Endothelial cell of umbilical vein (primary cell): ENCODE measurements at regions not wholly inside any gene's neighbourhood (a gene's known extent, or its start where the extent isn't known, plus 50 kb on each side); places are given as distances from the start of the nearest gene placed in this dataset.

Source experiments
- EZH2 ChIP-seq: IDR thresholded peaks from 2 replicates; pipeline ENCODE4 v1.6.1; 2012; ENCODE audit warnings: borderline replicate concordance, low read depth, mild to moderate bottlenecking, moderate library complexity, low read length, inconsistent platforms; ENCODE audit not compliant: severe bottlenecking
- JUN ChIP-seq: IDR thresholded peaks from 2 replicates; pipeline ENCODE4 v1.6.1; 2011; ENCODE audit warnings: borderline replicate concordance, low read depth; ENCODE audit not compliant: insufficient read length, insufficient read depth
- TF ChIP-seq, protein P1 (sequence below), 2 donors: IDR thresholded peaks; 1 replicate in 1 of 2; 2 replicates in 1 of 2; pipeline ENCODE4 v1.5.1; 2011; ENCODE audit warnings: low read length in 2 of 2, mild to moderate bottlenecking in 2 of 2, moderate library complexity in 2 of 2, control low read depth in 1 of 2, inconsistent platforms in 1 of 2, low read depth in 1 of 2; ENCODE audit not compliant: insufficient read depth in 1 of 2; ENCODE audit errors: extremely low read depth in 1 of 2

DNA sequence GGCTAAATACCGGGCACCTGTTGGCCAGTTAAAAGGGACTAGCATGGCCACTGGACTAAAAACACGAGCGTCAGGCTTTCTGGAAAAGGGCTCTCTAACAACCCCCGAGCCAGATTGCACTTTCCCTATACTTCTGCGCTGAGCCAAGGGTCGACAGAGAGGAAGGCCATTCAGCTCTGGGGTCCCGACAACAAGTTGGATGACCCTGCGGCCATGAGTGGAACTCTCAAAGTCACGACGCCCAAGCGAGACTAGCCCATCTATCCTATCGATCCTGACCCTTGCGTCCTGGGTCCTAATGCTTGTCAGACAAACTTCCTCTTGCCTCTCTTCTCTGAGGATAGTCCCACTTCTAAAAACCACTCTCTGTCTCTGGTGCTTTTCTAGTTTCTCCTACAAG, 99.9 kb upstream of the PRDX6 start:
- TF ChIP-seq EZH2 (no peak), JUN (no peak)
- TF ChIP-seq, protein P1, sequence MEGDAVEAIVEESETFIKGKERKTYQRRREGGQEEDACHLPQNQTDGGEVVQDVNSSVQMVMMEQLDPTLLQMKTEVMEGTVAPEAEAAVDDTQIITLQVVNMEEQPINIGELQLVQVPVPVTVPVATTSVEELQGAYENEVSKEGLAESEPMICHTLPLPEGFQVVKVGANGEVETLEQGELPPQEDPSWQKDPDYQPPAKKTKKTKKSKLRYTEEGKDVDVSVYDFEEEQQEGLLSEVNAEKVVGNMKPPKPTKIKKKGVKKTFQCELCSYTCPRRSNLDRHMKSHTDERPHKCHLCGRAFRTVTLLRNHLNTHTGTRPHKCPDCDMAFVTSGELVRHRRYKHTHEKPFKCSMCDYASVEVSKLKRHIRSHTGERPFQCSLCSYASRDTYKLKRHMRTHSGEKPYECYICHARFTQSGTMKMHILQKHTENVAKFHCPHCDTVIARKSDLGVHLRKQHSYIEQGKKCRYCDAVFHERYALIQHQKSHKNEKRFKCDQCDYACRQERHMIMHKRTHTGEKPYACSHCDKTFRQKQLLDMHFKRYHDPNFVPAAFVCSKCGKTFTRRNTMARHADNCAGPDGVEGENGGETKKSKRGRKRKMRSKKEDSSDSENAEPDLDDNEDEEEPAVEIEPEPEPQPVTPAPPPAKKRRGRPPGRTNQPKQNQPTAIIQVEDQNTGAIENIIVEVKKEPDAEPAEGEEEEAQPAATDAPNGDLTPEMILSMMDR (IDR thresholded peaks at IDR 0.05; ENCODE audit: extremely low read depth in 1 of 2, insufficient read depth in 1 of 2, low read depth in 1 of 2, low read length in 2 of 2), result no peak
